ENCODE measurements at regions not wholly inside any gene's neighbourhood (a gene's known extent, or its start where the extent isn't known, plus 50 kb on each side); places are given as distances from the start of the nearest gene placed in this dataset.

- no peak for TF ChIP-seq ETS1 (conservative IDR thresholded peaks at IDR 0.05; ENCODE audit: control insufficient read depth, low read depth, low read length)
- TF ChIP-seq SIRT6 (IDR thresholded peaks at IDR 0.05; ENCODE audit: low read depth, low read length): no peak
- no peak for TF ChIP-seq ZSCAN29 (IDR thresholded peaks at IDR 0.05)
- TF ChIP-seq SOX6 (IDR thresholded peaks at IDR 0.05): peak; percentile 24; the same call in 1 of the 2 replicates
- TF ChIP-seq GABPB1 (CRISPR knock-in tag; IDR thresholded peaks at IDR 0.05): no peak
- TF ChIP-seq NONO (IDR thresholded peaks at IDR 0.05; ENCODE audit: low read depth in 2 of 2, low read length in 1 of 2): no peak
- no peak for TF ChIP-seq KLF13 (tag; IDR thresholded peaks at IDR 0.05; ENCODE audit: borderline replicate concordance, low read depth)
- no peak for TF ChIP-seq MTA2 (IDR thresholded peaks at IDR 0.05; ENCODE audit: low read depth)
- TF ChIP-seq ZNF146 (CRISPR knock-in tag; IDR thresholded peaks at IDR 0.05; ENCODE audit: unreplicated experiment): no peak
- no peak for TF ChIP-seq CHD7 (IDR thresholded peaks at IDR 0.05; ENCODE audit: low read depth, low read length)
- TF ChIP-seq SMARCC2 (IDR thresholded peaks at IDR 0.05; ENCODE audit: low read depth): no peak
- TF ChIP-seq E2F1 (CRISPR knock-in tag; IDR thresholded peaks at IDR 0.05): 0 out of 2 replicates have a peak, but pooled peaks have one; percentile 14
- TF ChIP-seq SMAD1 (IDR thresholded peaks at IDR 0.05; ENCODE audit: low read depth, low read length, partially characterized antibody): no peak
- TF ChIP-seq CXXC5 (CRISPR knock-in tag; IDR thresholded peaks at IDR 0.05): peak; percentile 58; the same call in 1 of the 2 replicates
- TF ChIP-seq KLF1 (tag; IDR thresholded peaks at IDR 0.05): no peak
These were observed 119.9 kb upstream of the NDUFV2 start (continued) for GRCh38 chr18:8982416-8983183.

All from K562 (cell line).